ENCODE measurements at regions not wholly inside any gene's neighbourhood (a gene's known extent, or its start where the extent isn't known, plus 50 kb on each side); places are given as distances from the start of the nearest gene placed in this dataset.
"Not testable (repeated sequence)": the region's sequence is repeated elsewhere in the genome, so short reads cannot be mapped to it uniquely, and the experiment has no call there.

- peak; percentile 6 for ATAC-seq
- no peak for DNase-seq (ENCODE audit: missing footprints)
These were observed 61.5 kb downstream of the RPUSD4 start for GRCh38 chr11:126149759-126150625.

GRCh38 chr11:126148317-126148716, 63.1 kb downstream of the RPUSD4 start:
- no peak for DNase-seq (ENCODE audit: missing footprints)
- intact Hi-C loops (cut with DNase I) = loop anchor here (5.0 kb wide), 1 partner anchor 34 kb away; no protein-coding TSS in a partner anchor
- no peak for ATAC-seq

More at GRCh38 chr11:126149759-126150625, 61.5 kb downstream of the RPUSD4 start:
- intact Hi-C loops (cut with DNase I) = loop anchor here (5.0 kb wide), 1 partner anchor 32 kb away; no protein-coding TSS in a partner anchor

GRCh38 chr11:126147208-126148111, 64.0 kb downstream of the RPUSD4 start:
- ATAC-seq = no peak
- DNase-seq (ENCODE audit: missing footprints) = no peak
- intact Hi-C loops (cut with DNase I) = loop anchor here (5.0 kb wide), 1 partner anchor 35 kb away; no protein-coding TSS in a partner anchor

- ATAC-seq = peak; percentile 32
These were observed 64.8 kb downstream of the RPUSD4 start for GRCh38 chr11:126146454-126147192.

GRCh38 chr11:126145954-126146353, 65.5 kb downstream of the RPUSD4 start:
- intact Hi-C loops (cut with DNase I) = loop anchor here (5.0 kb wide), 1 partner anchor 36 kb away; no protein-coding TSS in a partner anchor
- ATAC-seq = no peak
- no peak for DNase-seq (ENCODE audit: missing footprints)

More at GRCh38 chr11:126146454-126147192, 64.8 kb downstream of the RPUSD4 start:
- no peak for DNase-seq (ENCODE audit: missing footprints)
- intact Hi-C loops (cut with DNase I) = loop anchor here (5.0 kb wide), 1 partner anchor 36 kb away; no protein-coding TSS in a partner anchor

- intact Hi-C loops (cut with DNase I); ATAC-seq; DNase-seq (ENCODE audit: missing footprints): not testable (repeated sequence)
These were observed 68.0 kb downstream of the RPUSD4 start for GRCh38 chr11:126143491-126143890.

- DNase-seq (ENCODE audit: missing footprints) = no peak
- peak; percentile 29 for ATAC-seq
- intact Hi-C loops (cut with DNase I) = no loop called here
These were observed 70.5 kb downstream of the RPUSD4 start for GRCh38 chr11:126140926-126141280.

GRCh38 chr11:126140201-126140925, 71.1 kb downstream of the RPUSD4 start:
- intact Hi-C loops (cut with DNase I) = no loop called here
- ATAC-seq = peak; percentile 47
- no peak for DNase-seq (ENCODE audit: missing footprints)

GRCh38 chr11:126139111-126140091, 72.0 kb downstream of the RPUSD4 start:
- ATAC-seq (peak; percentile 60), DNase-seq (ENCODE audit: missing footprints) (no peak)
- intact Hi-C loops (cut with DNase I) = no loop called here

- DNase-seq (ENCODE audit: missing footprints) (no peak), ATAC-seq (peak; percentile 27)
- intact Hi-C loops (cut with DNase I) = no loop called here
These were observed 72.8 kb downstream of the RPUSD4 start for GRCh38 chr11:126138636-126139035.

GRCh38 chr11:126137136-126137535, 74.3 kb downstream of the RPUSD4 start:
- intact Hi-C loops (cut with DNase I) = no loop called here
- DNase-seq (ENCODE audit: missing footprints) = no peak
- ATAC-seq = no peak

GRCh38 chr11:126136507-126136906, 73.8 kb upstream of the CDON start:
- intact Hi-C loops (cut with DNase I) = no loop called here
- peak; percentile 59 for ATAC-seq
- DNase-seq (ENCODE audit: missing footprints) = no peak

GRCh38 chr11:126135235-126136176, 72.8 kb upstream of the CDON start:
- intact Hi-C loops (cut with DNase I) = no loop called here
- no peak for ATAC-seq

GRCh38 chr11:126134461-126135155, 71.9 kb upstream of the CDON start:
- ATAC-seq (no peak), DNase-seq (ENCODE audit: missing footprints) (no peak)
- intact Hi-C loops (cut with DNase I) = no loop called here

More at GRCh38 chr11:126135235-126136176, 72.8 kb upstream of the CDON start:
- no peak for DNase-seq (ENCODE audit: missing footprints)

- ATAC-seq = no peak
- DNase-seq (ENCODE audit: missing footprints) = no peak
- intact Hi-C loops (cut with DNase I) = no loop called here
These were observed 71.2 kb upstream of the CDON start for GRCh38 chr11:126133901-126134300.

Measured in Right ventricle myocardium inferior (tissue), 1 donor.